Neural progenitor cell (in vitro differentiated cells): ENCODE measurements at regions not wholly inside any gene's neighbourhood (a gene's known extent, or its start where the extent isn't known, plus 50 kb on each side); places are given as distances from the start of the nearest gene placed in this dataset.

Experiments
- DNase-seq: peaks from one replicate; pipeline ENCODE4 v3.0.0-alpha.2; 2016; ENCODE audit warnings: low spot score
- H2AFZ ChIP-seq: fragments of 200-600 bp; sonication (generic); replicated peaks from 2 replicates; pipeline ENCODE4 v1.6.1; 2016; ENCODE audit warnings: antibody characterized with exemption
- H3F3A ChIP-seq: fragments of 200-600 bp; sonication (generic); 2 replicates; pipeline ENCODE4 v1.6.1; 2016; ENCODE audit warnings: antibody characterized with exemption, low read depth
- H3K27ac ChIP-seq: fragments of 200-600 bp; sonication (generic); 2 replicates; pipeline ENCODE4 v1.5.1; 2016; ENCODE audit warnings: mild to moderate bottlenecking
- H3K27me3 ChIP-seq: fragments of 200-600 bp; sonication (generic); 2 replicates; pipeline ENCODE4 v1.6.1; 2016; ENCODE audit warnings: mild to moderate bottlenecking, moderate library complexity
- H3K36me3 ChIP-seq: fragments of 200-600 bp; sonication (generic); 2 replicates; pipeline ENCODE4 v1.5.1; 2016
- H3K4me1 ChIP-seq: fragments of 200-600 bp; sonication (generic); 2 replicates; pipeline ENCODE4 v1.6.1; 2016; ENCODE audit warnings: mixed run types
- H3K4me2 ChIP-seq: fragments of 200-600 bp; sonication (generic); 2 replicates; pipeline ENCODE4 v1.6.1; 2016
- H3K4me3 ChIP-seq: fragments of 200-600 bp; sonication (generic); 2 replicates; pipeline ENCODE4 v1.5.1; 2016
- H3K79me2 ChIP-seq: fragments of 200-600 bp; sonication (generic); 2 replicates; pipeline ENCODE4 v1.6.1; 2016; ENCODE audit warnings: low read depth
- H3K9ac ChIP-seq: fragments of 200-600 bp; sonication (generic); 2 replicates; pipeline ENCODE4 v1.6.1; 2016
- H3K9me3 ChIP-seq: fragments of 200-600 bp; sonication (generic); 2 replicates; pipeline ENCODE4 v1.5.1; 2016; ENCODE audit warnings: low read depth
- H4K20me1 ChIP-seq: fragments of 200-600 bp; sonication (generic); 2 replicates; pipeline ENCODE4 v1.6.1; 2016; ENCODE audit warnings: low read depth
- H3K27ac Mint-ChIP-seq: 3 replicates; pipeline ENCODE4 v1.8.0; 2021; ENCODE audit warnings: mixed read lengths
- H3K27me3 Mint-ChIP-seq: 2 replicates; pipeline ENCODE4 v1.8.0; 2022; ENCODE audit warnings: low read depth, mild to moderate bottlenecking, inconsistent platforms, moderate library complexity, mixed read lengths; ENCODE audit not compliant: insufficient read depth
- H3K36me3 Mint-ChIP-seq: 3 replicates; pipeline ENCODE4 v1.8.0; 2021; ENCODE audit warnings: mixed read lengths
- H3K4me1 Mint-ChIP-seq: 3 replicates; pipeline ENCODE4 v1.8.0; 2021; ENCODE audit warnings: mixed read lengths
- H3K4me3 Mint-ChIP-seq: 3 replicates; pipeline ENCODE4 v1.8.0; 2021; ENCODE audit warnings: mild to moderate bottlenecking, moderate library complexity, mixed read lengths
- H3K9me3 Mint-ChIP-seq: 3 replicates; pipeline ENCODE4 v1.8.0; 2020; ENCODE audit warnings: mixed read lengths
- EZH2 ChIP-seq: fragments of 200-600 bp; sonication (generic); IDR thresholded peaks from 2 replicates; pipeline ENCODE4 v1.6.1; 2017; ENCODE audit warnings: antibody characterized with exemption, mild to moderate bottlenecking, moderate library complexity
- EZH2phosphoT487 ChIP-seq: fragments of 200-600 bp; sonication (generic); IDR thresholded peaks from 2 replicates; pipeline ENCODE4 v1.6.1; 2017; ENCODE audit warnings: antibody characterized with exemption
- TF ChIP-seq, protein P1 (sequence below): fragments of 200-600 bp; sonication (generic); IDR thresholded peaks from 2 replicates; pipeline ENCODE4 v1.5.1; 2017; ENCODE audit warnings: antibody characterized with exemption, mild to moderate bottlenecking

- DNase-seq: no peak
- H3K4me3 Mint-ChIP-seq: no peak overlapping the region
- no peaks in the 10 kb centered on the region for H3K36me3 Mint-ChIP-seq
- H3K27ac Mint-ChIP-seq: no peak overlapping the region
- Histone ChIP-seq H4K20me1 (no peaks in the 10 kb centered on the region), H3F3A (no peaks in the 10 kb centered on the region), H3K4me2 (no peak overlapping the region), H3K79me2 (no peaks in the 10 kb centered on the region), H3K9me3 (no peaks in the 10 kb centered on the region), H3K9ac (no peak overlapping the region), H3K36me3 (no peaks in the 10 kb centered on the region), H3K4me3 (no peak overlapping the region), H3K4me1 (peaks cover 18% of the 10 kb centered on the region), H3K27ac (no peak overlapping the region), H3K27me3 (peaks cover 34% of the 10 kb centered on the region), H2AFZ (no peak overlapping the region)
- H3K4me1 Mint-ChIP-seq: peaks cover 53% of the 10 kb centered on the region
- TF ChIP-seq EZH2phosphoT487 (no peak), EZH2 (no peak)
- TF ChIP-seq, protein P1, sequence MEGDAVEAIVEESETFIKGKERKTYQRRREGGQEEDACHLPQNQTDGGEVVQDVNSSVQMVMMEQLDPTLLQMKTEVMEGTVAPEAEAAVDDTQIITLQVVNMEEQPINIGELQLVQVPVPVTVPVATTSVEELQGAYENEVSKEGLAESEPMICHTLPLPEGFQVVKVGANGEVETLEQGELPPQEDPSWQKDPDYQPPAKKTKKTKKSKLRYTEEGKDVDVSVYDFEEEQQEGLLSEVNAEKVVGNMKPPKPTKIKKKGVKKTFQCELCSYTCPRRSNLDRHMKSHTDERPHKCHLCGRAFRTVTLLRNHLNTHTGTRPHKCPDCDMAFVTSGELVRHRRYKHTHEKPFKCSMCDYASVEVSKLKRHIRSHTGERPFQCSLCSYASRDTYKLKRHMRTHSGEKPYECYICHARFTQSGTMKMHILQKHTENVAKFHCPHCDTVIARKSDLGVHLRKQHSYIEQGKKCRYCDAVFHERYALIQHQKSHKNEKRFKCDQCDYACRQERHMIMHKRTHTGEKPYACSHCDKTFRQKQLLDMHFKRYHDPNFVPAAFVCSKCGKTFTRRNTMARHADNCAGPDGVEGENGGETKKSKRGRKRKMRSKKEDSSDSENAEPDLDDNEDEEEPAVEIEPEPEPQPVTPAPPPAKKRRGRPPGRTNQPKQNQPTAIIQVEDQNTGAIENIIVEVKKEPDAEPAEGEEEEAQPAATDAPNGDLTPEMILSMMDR: no peak
- H3K27me3 Mint-ChIP-seq: no peaks in the 10 kb centered on the region
- no peaks in the 10 kb centered on the region for H3K9me3 Mint-ChIP-seq
These were observed 224.1 kb downstream of the MTX2 start for GRCh38 chr2:176493226-176493825.

GRCh38 chr2:176493909-176494308 is 224.7 kb downstream of the MTX2 start:
- no peak overlapping the region for H3K9ac ChIP-seq
- no peaks in the 10 kb centered on the region for H3K9me3 Mint-ChIP-seq
- peaks cover 53% of the 10 kb centered on the region for H3K4me1 Mint-ChIP-seq
- H3K27ac Mint-ChIP-seq: no peak overlapping the region
- no peaks in the 10 kb centered on the region for H3K36me3 Mint-ChIP-seq
- H3K4me3 ChIP-seq: no peak overlapping the region
- no peaks in the 10 kb centered on the region for H3K36me3 ChIP-seq
- H3K4me2 ChIP-seq: no peak overlapping the region
- H3K4me1 ChIP-seq: peaks cover 18% of the 10 kb centered on the region
- no peak overlapping the region for H3K27ac ChIP-seq
- H4K20me1 ChIP-seq: no peaks in the 10 kb centered on the region
- peaks cover 32% of the 10 kb centered on the region for H3K27me3 ChIP-seq
- no peak overlapping the region for H2AFZ ChIP-seq
- no peak for DNase-seq
- H3K4me3 Mint-ChIP-seq: no peak overlapping the region
- H3K27me3 Mint-ChIP-seq: no peaks in the 10 kb centered on the region
- no peaks in the 10 kb centered on the region for H3K79me2 ChIP-seq
- no peaks in the 10 kb centered on the region for H3K9me3 ChIP-seq
- no peaks in the 10 kb centered on the region for H3F3A ChIP-seq
- TF ChIP-seq, protein P1: no peak

DNA sequence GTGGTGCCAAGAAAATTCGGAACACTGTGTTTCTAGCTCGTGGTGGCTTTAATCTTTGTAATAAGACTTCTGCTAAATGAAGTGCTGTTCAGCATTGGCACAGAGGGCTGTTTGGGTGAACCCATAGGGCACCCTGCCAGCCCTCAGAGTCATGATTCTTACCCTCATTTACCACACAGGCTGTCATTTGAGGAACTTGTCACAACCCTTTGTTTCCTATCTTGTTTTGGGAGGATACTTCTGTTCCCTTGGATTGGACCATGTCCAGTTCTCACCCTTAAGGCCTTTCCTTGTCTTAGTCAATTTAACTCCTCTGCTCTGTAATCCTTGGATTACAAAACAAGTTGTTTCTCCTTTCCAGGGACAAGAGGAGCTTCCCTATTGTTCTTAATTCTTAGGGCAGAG is 225.7 kb downstream of the MTX2 start:
- no peaks in the 10 kb centered on the region for H3F3A ChIP-seq
- H3K4me1 ChIP-seq: peaks cover 18% of the 10 kb centered on the region
- peaks cover 31% of the 10 kb centered on the region for H3K27me3 ChIP-seq
- no peaks in the 10 kb centered on the region for H3K36me3 ChIP-seq
- no peak overlapping the region for H3K4me2 ChIP-seq
- Mint-ChIP-seq H3K36me3 (no peaks in the 10 kb centered on the region), H3K9me3 (no peaks in the 10 kb centered on the region), H3K27me3 (no peaks in the 10 kb centered on the region), H3K4me3 (no peak overlapping the region), H3K4me1 (peaks cover 50% of the 10 kb centered on the region), H3K27ac (no peak overlapping the region)
- H4K20me1 ChIP-seq: no peaks in the 10 kb centered on the region
- no peaks in the 10 kb centered on the region for H3K9me3 ChIP-seq
- no peak overlapping the region for H3K4me3 ChIP-seq
- DNase-seq: no peak
- no peak overlapping the region for H3K27ac ChIP-seq
- no peak overlapping the region for H2AFZ ChIP-seq
- no peaks in the 10 kb centered on the region for H3K79me2 ChIP-seq
- no peak overlapping the region for H3K9ac ChIP-seq
- no peak for TF ChIP-seq EZH2
- peak; percentile 54 for TF ChIP-seq EZH2phosphoT487

- Mint-ChIP-seq H3K4me1 (peaks cover 44% of the 10 kb centered on the region), H3K27ac (peak overlapping the region; percentile 2), H3K27me3 (no peaks in the 10 kb centered on the region), H3K4me3 (no peak overlapping the region), H3K9me3 (no peaks in the 10 kb centered on the region), H3K36me3 (no peaks in the 10 kb centered on the region)
- Histone ChIP-seq H3K36me3 (no peaks in the 10 kb centered on the region), H3K4me2 (no peak overlapping the region), H3K79me2 (no peaks in the 10 kb centered on the region), H3K27ac (no peak overlapping the region), H3K4me1 (peaks cover 18% of the 10 kb centered on the region), H3F3A (no peaks in the 10 kb centered on the region), H3K4me3 (no peak overlapping the region), H3K9ac (no peak overlapping the region), H2AFZ (no peak overlapping the region), H3K27me3 (peaks cover 36% of the 10 kb centered on the region), H4K20me1 (no peaks in the 10 kb centered on the region), H3K9me3 (no peaks in the 10 kb centered on the region)
- DNase-seq: no peak
- TF ChIP-seq, protein P1: no peak
- TF ChIP-seq EZH2phosphoT487: no peak
- TF ChIP-seq EZH2: no peak
These were observed 226.6 kb downstream of the MTX2 start for GRCh38 chr2:176495826-176496225.
